Lower leg skin (tissue), 3 donors: ENCODE measurements at regions not wholly inside any gene's neighbourhood (a gene's known extent, or its start where the extent isn't known, plus 50 kb on each side); places are given as distances from the start of the nearest gene placed in this dataset.

ENCODE experiments used
- CTCF ChIP-seq, 3 donors: fragments of 450-650 bp; IDR thresholded peaks; one replicate each; pipeline ENCODE4 v1.5.1; 2016; ENCODE audit warnings: antibody characterized with exemption in 3 of 3, mild to moderate bottlenecking in 3 of 3, moderate library complexity in 2 of 3
- POLR2A ChIP-seq, 2 donors: fragments of 450-650 bp; IDR thresholded peaks; one replicate each; pipeline ENCODE4 v1.6.1; 2016 to 2017; ENCODE audit warnings: antibody characterized with exemption in 2 of 2, mild to moderate bottlenecking in 1 of 2, moderate library complexity in 1 of 2

GRCh38 chr13:78999494-78999893 lies 340.5 kb upstream of the OBI1 start:
- TF ChIP-seq CTCF (IDR thresholded peaks at IDR 0.05) = no peak
- no peak for TF ChIP-seq POLR2A (IDR thresholded peaks at IDR 0.05)
